MCF 10A (cell line): ENCODE measurements at regions not wholly inside any gene's neighbourhood (a gene's known extent, or its start where the extent isn't known, plus 50 kb on each side); places are given as distances from the start of the nearest gene placed in this dataset.

ENCODE experiments used
- BruUV-seq: library from RNA; stranded (reverse); fragments of 400-500 nt; replicated peaks from 2 replicates; lab custom pipeline; 2021; lab: Mats Ljungman, UMichigan
- CTCF ChIA-PET: fragments of 300-600 bp; sonication (Branson Sonifier 250); formaldehyde crosslinking; extraction: SDS; loops from one replicate; lab custom pipeline; 2021; ENCODE audit warnings: antibody characterized with exemption, inconsistent platforms; lab: Yijun Ruan, JAX
- POLR2A ChIA-PET: fragments of 300-600, 350-650 bp; sonication (Branson Sonifier 250); formaldehyde crosslinking; extraction: SDS; loops from one replicate; lab custom pipeline; 2020; ENCODE audit warnings: antibody characterized with exemption, inconsistent platforms; lab: Yijun Ruan, JAX
- DNase-seq: peaks from one replicate; pipeline ENCODE4 v3.0.0-alpha.2; 2018; ENCODE audit not compliant: unreplicated experiment
- H3K27ac Mint-ChIP-seq: one replicate; pipeline ENCODE4 v1.8.0; 2022; ENCODE audit warnings: mild to moderate bottlenecking, low read depth, mixed read lengths; ENCODE audit not compliant: unreplicated experiment
- H3K27me3 Mint-ChIP-seq: one replicate; pipeline ENCODE4 v1.8.0; 2022; ENCODE audit warnings: mixed read lengths; ENCODE audit not compliant: insufficient read depth, unreplicated experiment
- H3K36me3 Mint-ChIP-seq: one replicate; pipeline ENCODE4 v1.8.0; 2022; ENCODE audit warnings: mild to moderate bottlenecking, moderate library complexity, mixed read lengths; ENCODE audit not compliant: insufficient read depth, unreplicated experiment
- H3K4me1 Mint-ChIP-seq: one replicate; pipeline ENCODE4 v1.8.0; 2022; ENCODE audit warnings: mixed read lengths; ENCODE audit not compliant: insufficient read depth, unreplicated experiment
- H3K4me3 Mint-ChIP-seq: one replicate; pipeline ENCODE4 v1.8.0; 2022; ENCODE audit warnings: mild to moderate bottlenecking, moderate library complexity, mixed read lengths; ENCODE audit not compliant: unreplicated experiment
- H3K9me3 Mint-ChIP-seq: one replicate; pipeline ENCODE4 v1.8.0; 2022; ENCODE audit warnings: mixed read lengths; ENCODE audit not compliant: unreplicated experiment
- intact Hi-C: fragments of 100-400 bp; cut with micrococcal nuclease; formaldehyde crosslinking; loops from 2 replicates; pipeline ENCODE4 v1.14.1; 2022
- TF ChIP-seq, protein P1 (sequence below): fragments of 200-600 bp; IDR thresholded peaks from one replicate; pipeline ENCODE4 v1.8.0; 2022; ENCODE audit warnings: antibody characterized with exemption, mild to moderate bottlenecking; ENCODE audit not compliant: unreplicated experiment

DNA sequence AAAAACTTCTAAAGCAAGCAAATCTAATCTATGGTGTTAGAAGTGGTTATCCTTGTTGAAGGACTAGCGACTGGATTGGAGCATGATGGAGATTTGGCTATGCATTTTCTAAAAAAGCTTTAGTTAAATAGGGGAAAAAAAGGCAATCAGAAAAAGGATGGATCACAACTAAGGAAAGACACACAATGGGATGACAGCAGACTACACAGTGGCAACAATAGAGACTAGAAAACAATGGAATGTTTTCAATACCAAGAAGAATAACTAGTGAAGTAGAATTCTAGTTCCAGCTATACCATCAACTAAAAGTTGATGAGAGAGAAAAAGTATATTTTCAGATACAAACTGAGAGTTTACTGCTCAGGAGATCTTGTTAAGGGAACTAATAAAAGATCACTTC is 605.8 kb downstream of the PTPRU start:
- CTCF ChIA-PET: interaction anchor here (0.6 kb wide), 1 partner anchor 107 kb away, joined by 3 read pairs; no protein-coding TSS in a partner anchor
- Mint-ChIP-seq H3K4me3 (no peak overlapping the region), H3K27ac (no peak overlapping the region), H3K36me3 (no peaks in the 10 kb centered on the region), H3K4me1 (no peaks in the 10 kb centered on the region), H3K27me3 (peaks cover 19% of the 10 kb centered on the region), H3K9me3 (peaks cover 12% of the 10 kb centered on the region)
- intact Hi-C loops: no loop called here
- BruUV-seq: no TSS peak
- TF ChIP-seq, protein P1, sequence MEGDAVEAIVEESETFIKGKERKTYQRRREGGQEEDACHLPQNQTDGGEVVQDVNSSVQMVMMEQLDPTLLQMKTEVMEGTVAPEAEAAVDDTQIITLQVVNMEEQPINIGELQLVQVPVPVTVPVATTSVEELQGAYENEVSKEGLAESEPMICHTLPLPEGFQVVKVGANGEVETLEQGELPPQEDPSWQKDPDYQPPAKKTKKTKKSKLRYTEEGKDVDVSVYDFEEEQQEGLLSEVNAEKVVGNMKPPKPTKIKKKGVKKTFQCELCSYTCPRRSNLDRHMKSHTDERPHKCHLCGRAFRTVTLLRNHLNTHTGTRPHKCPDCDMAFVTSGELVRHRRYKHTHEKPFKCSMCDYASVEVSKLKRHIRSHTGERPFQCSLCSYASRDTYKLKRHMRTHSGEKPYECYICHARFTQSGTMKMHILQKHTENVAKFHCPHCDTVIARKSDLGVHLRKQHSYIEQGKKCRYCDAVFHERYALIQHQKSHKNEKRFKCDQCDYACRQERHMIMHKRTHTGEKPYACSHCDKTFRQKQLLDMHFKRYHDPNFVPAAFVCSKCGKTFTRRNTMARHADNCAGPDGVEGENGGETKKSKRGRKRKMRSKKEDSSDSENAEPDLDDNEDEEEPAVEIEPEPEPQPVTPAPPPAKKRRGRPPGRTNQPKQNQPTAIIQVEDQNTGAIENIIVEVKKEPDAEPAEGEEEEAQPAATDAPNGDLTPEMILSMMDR: no peak
- POLR2A ChIA-PET: no interaction called here
- no peak for DNase-seq

DNA sequence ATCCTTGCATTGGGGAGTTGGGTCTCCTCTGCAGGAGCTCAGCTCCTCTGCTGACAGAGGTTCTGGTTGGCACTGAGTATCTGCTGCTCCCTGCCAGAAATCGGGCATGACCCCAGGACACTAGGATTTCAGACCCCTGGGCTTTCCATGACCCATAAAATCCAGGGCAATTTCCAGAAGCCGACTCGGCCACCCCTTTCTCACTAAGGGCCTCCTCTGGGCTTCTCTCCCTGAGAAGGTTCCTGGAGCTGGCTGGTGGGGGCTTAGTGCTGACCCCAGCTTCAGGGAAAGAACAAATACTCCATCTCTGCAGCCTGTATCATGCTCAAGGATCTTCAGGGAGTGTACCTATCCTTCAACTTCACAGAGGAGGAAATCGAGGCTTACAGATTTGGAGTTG is 603.4 kb downstream of the PTPRU start:
- ChIA-PET POLR2A (no interaction called here), CTCF (interaction anchor here (0.6 to 1.0 kb wide), 2 partner anchors 9 to 266 kb away, joined by 4 to 6 read pairs; no protein-coding TSS in a partner anchor)
- Mint-ChIP-seq H3K27me3 (peaks cover 27% of the 10 kb centered on the region), H3K36me3 (no peaks in the 10 kb centered on the region), H3K9me3 (peaks cover 12% of the 10 kb centered on the region), H3K4me1 (no peaks in the 10 kb centered on the region), H3K27ac (no peak overlapping the region), H3K4me3 (no peak overlapping the region)
- no TSS peak for BruUV-seq
- intact Hi-C loops: no loop called here
- TF ChIP-seq, protein P1: no peak
- DNase-seq: no peak

DNA sequence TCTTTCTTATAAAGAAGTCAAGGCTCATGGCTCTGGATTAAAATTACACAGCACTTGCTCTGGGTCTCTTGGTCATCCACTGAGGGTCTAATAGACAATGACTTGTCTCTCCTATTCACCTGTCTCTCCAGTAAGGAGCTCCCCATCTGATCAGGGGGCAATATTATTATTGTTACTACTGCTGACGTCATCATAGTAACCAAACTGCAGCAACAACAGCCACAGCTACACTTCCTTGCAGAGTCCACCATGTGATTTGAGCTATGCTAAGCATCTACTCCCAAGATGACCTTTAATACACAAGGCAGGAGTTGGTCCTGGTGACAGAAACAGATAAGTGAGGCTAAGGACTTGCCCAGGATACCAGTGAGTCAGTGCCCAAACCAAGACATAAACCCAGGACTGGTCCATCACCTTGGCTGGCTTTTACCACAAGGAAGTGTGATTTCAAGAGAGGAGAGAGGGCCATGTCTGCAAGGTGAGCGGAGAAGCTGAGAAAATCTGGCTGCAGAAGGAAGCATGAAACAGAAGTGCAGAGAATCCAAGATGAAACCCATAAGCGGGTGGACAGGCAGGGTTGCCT is 602.5 kb downstream of the PTPRU start:
- H3K9me3 Mint-ChIP-seq: peaks cover 12% of the 10 kb centered on the region
- no peaks in the 10 kb centered on the region for H3K4me1 Mint-ChIP-seq
- TF ChIP-seq, protein P1: no peak
- POLR2A ChIA-PET: interaction anchor here (0.7 kb wide), 1 partner anchor 16 kb away, joined by 3 read pairs; no protein-coding TSS in a partner anchor
- no peaks in the 10 kb centered on the region for H3K36me3 Mint-ChIP-seq
- intact Hi-C loops: no loop called here
- no peak for DNase-seq
- H3K27ac Mint-ChIP-seq: no peak overlapping the region
- H3K27me3 Mint-ChIP-seq: peaks cover 27% of the 10 kb centered on the region
- no TSS peak for BruUV-seq
- CTCF ChIA-PET: interaction anchor here (0.8 kb wide), 1 partner anchor 10 kb away, joined by 3 read pairs; no protein-coding TSS in a partner anchor
- no peak overlapping the region for H3K4me3 Mint-ChIP-seq

DNA sequence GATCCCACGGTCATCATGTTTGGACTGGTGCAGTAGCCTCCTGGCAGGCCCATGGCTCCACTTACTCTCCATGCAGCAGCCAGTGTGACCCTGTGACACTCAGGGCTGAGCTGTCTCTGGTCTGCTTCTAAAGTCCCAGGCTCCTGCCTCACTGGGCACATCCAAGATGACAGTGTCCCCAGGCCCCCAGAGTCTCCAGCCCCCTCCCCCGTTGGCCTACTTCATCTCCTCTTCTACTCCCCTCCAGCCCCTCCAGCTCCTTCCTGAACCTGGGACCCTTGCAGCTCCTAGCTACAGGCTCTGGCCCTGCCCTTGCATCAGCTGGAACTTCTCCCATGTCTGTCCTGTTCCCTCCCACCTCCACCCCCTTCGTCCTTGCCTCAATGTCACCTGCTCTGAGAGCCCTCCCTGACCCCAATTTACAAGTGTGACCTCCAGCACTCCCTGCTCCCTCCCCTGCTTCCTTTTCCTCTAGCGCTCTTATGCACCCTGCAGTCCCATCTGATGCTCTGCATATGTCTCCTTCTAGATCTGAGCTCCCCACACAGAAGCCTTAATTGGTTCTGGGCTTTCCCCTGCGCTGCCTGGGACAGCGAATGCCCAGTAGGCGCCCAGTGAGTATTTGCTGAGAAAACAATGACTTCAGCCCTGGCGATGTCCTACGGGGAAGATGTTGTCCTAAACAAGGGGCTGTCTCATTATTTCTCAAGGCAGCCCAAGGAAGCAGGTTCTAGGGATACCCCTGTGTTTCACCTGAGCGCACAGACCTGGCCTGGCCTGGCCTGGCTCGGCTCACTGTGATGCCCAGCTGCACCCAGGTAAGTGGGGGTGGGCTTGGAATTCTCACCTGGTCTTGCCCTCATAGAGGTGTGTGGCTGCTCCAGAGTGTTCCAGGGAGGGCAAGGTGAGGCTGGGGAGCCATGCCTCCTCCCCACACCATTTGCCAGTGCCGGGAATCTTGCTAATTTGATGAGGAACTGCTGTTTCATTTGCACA is 600.6 kb downstream of the PTPRU start:
- H3K27ac Mint-ChIP-seq: no peak overlapping the region
- ChIA-PET POLR2A (no interaction called here), CTCF (no interaction called here)
- intact Hi-C loops: no loop called here
- H3K36me3 Mint-ChIP-seq: no peaks in the 10 kb centered on the region
- no peak for DNase-seq
- H3K4me1 Mint-ChIP-seq: no peaks in the 10 kb centered on the region
- BruUV-seq: no TSS peak
- TF ChIP-seq, protein P1: no peak
- no peak overlapping the region for H3K4me3 Mint-ChIP-seq
- no peaks in the 10 kb centered on the region for H3K9me3 Mint-ChIP-seq
- peaks cover 40% of the 10 kb centered on the region for H3K27me3 Mint-ChIP-seq
